Thoracic aorta (tissue), 2 donors: ENCODE measurements at regions not wholly inside any gene's neighbourhood (a gene's known extent, or its start where the extent isn't known, plus 50 kb on each side); places are given as distances from the start of the nearest gene placed in this dataset.

Experiments
- ATAC-seq: fragments of 150-250 bp; one replicate; pipeline ENCODE4 v1.8.0; 2017; ENCODE audit warnings: low read depth; ENCODE audit not compliant: insufficient number of reproducible peaks, low FRiP score
- DNase-seq: peaks from one replicate; pipeline ENCODE4 v3.0.0-alpha.2; 2020; ENCODE audit warnings: low spot score
- H3K27ac ChIP-seq, 2 donors: fragments of 200-600 bp; sonication (generic); 1 replicate in 1 of 2; 2 replicates in 1 of 2; pipeline ENCODE4 v1.5.1; 2016; ENCODE audit warnings: mild to moderate bottlenecking in 2 of 2, moderate library complexity in 2 of 2
- H3K27me3 ChIP-seq: fragments of 200-600 bp; sonication (generic); replicated peaks from 2 replicates; pipeline ENCODE4 v1.6.0; 2016; ENCODE audit warnings: mild to moderate bottlenecking; ENCODE audit not compliant: insufficient read depth
- H3K36me3 ChIP-seq: fragments of 200-600 bp; sonication (generic); one replicate; pipeline ENCODE4 v1.5.1; 2016
- H3K4me1 ChIP-seq, 2 donors: fragments of 200-600 bp; sonication (generic); 1 replicate in 1 of 2; 2 replicates in 1 of 2; pipeline versions ENCODE4 v1.5.1 to v1.6.0; 2016; ENCODE audit warnings: low read depth in 2 of 2, mild to moderate bottlenecking in 1 of 2; ENCODE audit not compliant: control insufficient read depth in 1 of 2
- H3K4me3 ChIP-seq: fragments of 200-600 bp; sonication (generic); 2 replicates; pipeline ENCODE4 v1.5.1; 2016; ENCODE audit warnings: mild to moderate bottlenecking
- H3K9me3 ChIP-seq: fragments of 200-600 bp; sonication (generic); 2 replicates; pipeline ENCODE4 v1.5.1; 2016
- CTCF ChIP-seq: fragments of 200-600 bp; sonication (generic); IDR thresholded peaks from one replicate; pipeline ENCODE4 v1.5.1; 2019; ENCODE audit warnings: antibody characterized with exemption

GRCh38 chr6:120872262-120872578 lies 462.1 kb downstream of the TBC1D32 start:
- Histone ChIP-seq H3K27ac (no peak overlapping the region), H3K27me3 (no peaks in the 10 kb centered on the region), H3K9me3 (no peaks in the 10 kb centered on the region), H3K4me1 (no peaks in the 10 kb centered on the region), H3K36me3 (no peaks in the 10 kb centered on the region), H3K4me3 (no peak overlapping the region)
- TF ChIP-seq CTCF: no peak
- DNase-seq (no peak), ATAC-seq (no peak)

- Histone ChIP-seq H3K27ac (no peak overlapping the region), H3K27me3 (no peaks in the 10 kb centered on the region), H3K4me1 (no peaks in the 10 kb centered on the region), H3K4me3 (no peak overlapping the region), H3K36me3 (no peaks in the 10 kb centered on the region), H3K9me3 (no peaks in the 10 kb centered on the region)
- ATAC-seq (no peak), DNase-seq (no peak)
- TF ChIP-seq CTCF: no peak
Measured at GRCh38 chr6:120871416-120872261, 462.6 kb downstream of the TBC1D32 start.

- H3K4me1 ChIP-seq: no peaks in the 10 kb centered on the region
- no peak for ATAC-seq
- H3K27ac ChIP-seq: no peak overlapping the region
- no peak for TF ChIP-seq CTCF
- no peaks in the 10 kb centered on the region for H3K9me3 ChIP-seq
- DNase-seq: no peak
- no peaks in the 10 kb centered on the region for H3K27me3 ChIP-seq
- H3K4me3 ChIP-seq: no peak overlapping the region
- H3K36me3 ChIP-seq: no peaks in the 10 kb centered on the region
Measured at GRCh38 chr6:120869397-120869796, 464.9 kb downstream of the TBC1D32 start.

GRCh38 chr6:120857422-120857821 lies 476.9 kb downstream of the TBC1D32 start:
- Histone ChIP-seq H3K27ac (no peak overlapping the region), H3K27me3 (no peaks in the 10 kb centered on the region), H3K9me3 (no peaks in the 10 kb centered on the region), H3K36me3 (no peaks in the 10 kb centered on the region), H3K4me3 (no peak overlapping the region), H3K4me1 (no peaks in the 10 kb centered on the region)
- ATAC-seq: no peak
- DNase-seq: no peak
- TF ChIP-seq CTCF: no peak

GRCh38 chr6:120854583-120854982 lies 479.7 kb downstream of the TBC1D32 start:
- TF ChIP-seq CTCF: no peak
- H3K36me3 ChIP-seq: no peaks in the 10 kb centered on the region
- no peaks in the 10 kb centered on the region for H3K27me3 ChIP-seq
- H3K9me3 ChIP-seq: no peaks in the 10 kb centered on the region
- H3K27ac ChIP-seq: no peak overlapping the region
- ATAC-seq (no peak), DNase-seq (no peak)
- H3K4me1 ChIP-seq: no peaks in the 10 kb centered on the region
- H3K4me3 ChIP-seq: no peak overlapping the region
